ENCODE measurements at regions not wholly inside any gene's neighbourhood (a gene's known extent, or its start where the extent isn't known, plus 50 kb on each side); places are given as distances from the start of the nearest gene placed in this dataset.
"Not testable (repeated sequence)": the region's sequence is repeated elsewhere in the genome, so short reads cannot be mapped to it uniquely, and the experiment has no call there.

- Histone ChIP-seq H3K27ac (no peak overlapping the region), H3K4me1 (no peaks in the 10 kb centered on the region), H3K9me3 (no peaks in the 10 kb centered on the region), H3K36me3 (no peaks in the 10 kb centered on the region), H3K27me3 (no peaks in the 10 kb centered on the region), H3K4me3 (no peak overlapping the region)
- no peak for DNase-seq (ENCODE audit: low spot score)
- TF ChIP-seq CTCF (IDR thresholded peaks at IDR 0.05) = no peak
These were observed 1260.8 kb downstream of the GATA3 start for GRCh38 chr10:9315292-9315691.

- peak; percentile 63 to 89 for TF ChIP-seq CTCF (IDR thresholded peaks at IDR 0.05)
- DNase-seq (ENCODE audit: low spot score) = no peak
- no peaks in the 10 kb centered on the region for H3K36me3 ChIP-seq
These were observed 1277.1 kb downstream of the GATA3 start for GRCh38 chr10:9331583-9332008.

GRCh38 chr10:9334270-9334669 is 1279.8 kb downstream of the GATA3 start:
- no peak overlapping the region for H3K27ac ChIP-seq
- no peaks in the 10 kb centered on the region for H3K4me1 ChIP-seq
- H3K9me3 ChIP-seq = no peaks in the 10 kb centered on the region
- DNase-seq (ENCODE audit: low spot score) = no peak
- H3K36me3 ChIP-seq = no peaks in the 10 kb centered on the region
- no peak for TF ChIP-seq CTCF (IDR thresholded peaks at IDR 0.05)
- no peaks in the 10 kb centered on the region for H3K27me3 ChIP-seq
- no peak overlapping the region for H3K4me3 ChIP-seq

More at GRCh38 chr10:9331583-9332008, 1277.1 kb downstream of the GATA3 start:
- no peaks in the 10 kb centered on the region for H3K9me3 ChIP-seq
- no peaks in the 10 kb centered on the region for H3K27me3 ChIP-seq
- H3K4me1 ChIP-seq = no peaks in the 10 kb centered on the region
- H3K4me3 ChIP-seq = no peak overlapping the region
- H3K27ac ChIP-seq = no peak overlapping the region

GRCh38 chr10:9339716-9340115 is 1285.2 kb downstream of the GATA3 start:
- H3K9me3 ChIP-seq = no peaks in the 10 kb centered on the region
- DNase-seq (ENCODE audit: low spot score) = no peak
- no peaks in the 10 kb centered on the region for H3K4me1 ChIP-seq
- no peak for TF ChIP-seq CTCF (IDR thresholded peaks at IDR 0.05)
- H3K4me3 ChIP-seq = no peak overlapping the region
- H3K36me3 ChIP-seq = no peaks in the 10 kb centered on the region
- H3K27me3 ChIP-seq = no peaks in the 10 kb centered on the region
- no peak overlapping the region for H3K27ac ChIP-seq

GRCh38 chr10:9342885-9343570 is 1288.5 kb downstream of the GATA3 start:
- no peak overlapping the region for H3K4me3 ChIP-seq
- H3K9me3 ChIP-seq = peaks cover 0 to 2% of the 10 kb centered on the region in 2 donors
- H3K36me3 ChIP-seq = no peaks in the 10 kb centered on the region
- no peaks in the 10 kb centered on the region for H3K4me1 ChIP-seq
- H3K27me3 ChIP-seq = no peaks in the 10 kb centered on the region
- TF ChIP-seq CTCF (IDR thresholded peaks at IDR 0.05) = peak; percentile 42 to 76
- DNase-seq (ENCODE audit: low spot score) = no peak
- no peak overlapping the region for H3K27ac ChIP-seq

- H3K4me1 ChIP-seq; H3K9me3 ChIP-seq; H3K27ac ChIP-seq; H3K36me3 ChIP-seq; H3K27me3 ChIP-seq; DNase-seq (ENCODE audit: low spot score); H3K4me3 ChIP-seq: not testable (repeated sequence)
These were observed 1293.4 kb downstream of the GATA3 start for GRCh38 chr10:9347933-9348332.

Measured in right atrium auricular region (tissue), 2 donors.